Stomach (tissue), 4 donors: ENCODE measurements at regions not wholly inside any gene's neighbourhood (a gene's known extent, or its start where the extent isn't known, plus 50 kb on each side); places are given as distances from the start of the nearest gene placed in this dataset.

Experiments
- POLR2AphosphoS5 ChIP-seq, 3 donors: sonication (generic); formaldehyde crosslinking; IDR thresholded peaks; one replicate each; pipeline ENCODE4 v1.6.1; 2016; ENCODE audit warnings: antibody characterized with exemption in 3 of 3
- TF ChIP-seq, protein P1 (sequence below), 7 experiments: fragments of 450-650 bp in 4 of 7; fragments of 200-600 bp in 3 of 7; sonication (generic) in 3 of 7; IDR thresholded peaks; one replicate each; pipeline ENCODE4 v1.5.1; 2016 to 2019; ENCODE audit warnings: antibody characterized with exemption in 7 of 7, control low read depth in 2 of 7, mild to moderate bottlenecking in 1 of 7

GRCh38 chr3:105304487-105304886 is 62.2 kb upstream of the ALCAM start:
- TF ChIP-seq POLR2AphosphoS5 (IDR thresholded peaks at IDR 0.05) = no peak
- TF ChIP-seq, protein P1, sequence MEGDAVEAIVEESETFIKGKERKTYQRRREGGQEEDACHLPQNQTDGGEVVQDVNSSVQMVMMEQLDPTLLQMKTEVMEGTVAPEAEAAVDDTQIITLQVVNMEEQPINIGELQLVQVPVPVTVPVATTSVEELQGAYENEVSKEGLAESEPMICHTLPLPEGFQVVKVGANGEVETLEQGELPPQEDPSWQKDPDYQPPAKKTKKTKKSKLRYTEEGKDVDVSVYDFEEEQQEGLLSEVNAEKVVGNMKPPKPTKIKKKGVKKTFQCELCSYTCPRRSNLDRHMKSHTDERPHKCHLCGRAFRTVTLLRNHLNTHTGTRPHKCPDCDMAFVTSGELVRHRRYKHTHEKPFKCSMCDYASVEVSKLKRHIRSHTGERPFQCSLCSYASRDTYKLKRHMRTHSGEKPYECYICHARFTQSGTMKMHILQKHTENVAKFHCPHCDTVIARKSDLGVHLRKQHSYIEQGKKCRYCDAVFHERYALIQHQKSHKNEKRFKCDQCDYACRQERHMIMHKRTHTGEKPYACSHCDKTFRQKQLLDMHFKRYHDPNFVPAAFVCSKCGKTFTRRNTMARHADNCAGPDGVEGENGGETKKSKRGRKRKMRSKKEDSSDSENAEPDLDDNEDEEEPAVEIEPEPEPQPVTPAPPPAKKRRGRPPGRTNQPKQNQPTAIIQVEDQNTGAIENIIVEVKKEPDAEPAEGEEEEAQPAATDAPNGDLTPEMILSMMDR (IDR thresholded peaks at IDR 0.05) = no peak
